ENCODE measurements at regions not wholly inside any gene's neighbourhood (a gene's known extent, or its start where the extent isn't known, plus 50 kb on each side); places are given as distances from the start of the nearest gene placed in this dataset.

- TF ChIP-seq REST (IDR thresholded peaks at IDR 0.05; ENCODE audit: low read depth, low read length) (no peak), EP300 (IDR thresholded peaks at IDR 0.05; ENCODE audit: borderline replicate concordance in 1 of 2, low read depth in 1 of 2, low read length in 1 of 2) (no peak), YY1 (IDR thresholded peaks at IDR 0.05; ENCODE audit: low read depth) (no peak), ELF1 (IDR thresholded peaks at IDR 0.05) (no peak), ZBTB33 (IDR thresholded peaks at IDR 0.05; ENCODE audit: borderline replicate concordance, low read depth) (no peak), JUND (IDR thresholded peaks at IDR 0.05) (no peak), POLR2AphosphoS5 (IDR thresholded peaks at IDR 0.05; ENCODE audit: low read depth, low read length) (no peak), FOXJ3 (CRISPR knock-in tag; IDR thresholded peaks at IDR 0.05) (no peak), NRF1 (IDR thresholded peaks at IDR 0.05; ENCODE audit: low read depth, low read length) (no peak), TCF12 (IDR thresholded peaks at IDR 0.05) (no peak), NFIC (IDR thresholded peaks at IDR 0.05; ENCODE audit: borderline replicate concordance) (no peak), GABPA (IDR thresholded peaks at IDR 0.05; ENCODE audit: low read depth) (no peak), FOXM1 (IDR thresholded peaks at IDR 0.05; ENCODE audit: low read depth) (no peak), SMC3 (IDR thresholded peaks at IDR 0.05; ENCODE audit: low read depth, low read length) (no peak), EZH2phosphoT487 (IDR thresholded peaks at IDR 0.05; ENCODE audit: borderline replicate concordance, low read depth) (no peak), TAF1 (IDR thresholded peaks at IDR 0.05; ENCODE audit: borderline replicate concordance, low read depth, low read length) (no peak), RCOR1 (IDR thresholded peaks at IDR 0.05; ENCODE audit: low read length) (no peak)
- no peak overlapping the region for H2AFZ ChIP-seq (ENCODE audit: low read depth)
- ChIA-PET CTCF (no interaction called here), POLR2A (no interaction called here)
- H3K9ac ChIP-seq: no peak overlapping the region
- H3K27ac ChIP-seq (ENCODE audit: low read depth in 2 of 2, low read length in 1 of 2): no peak overlapping the region
- H3K79me2 ChIP-seq (ENCODE audit: insufficient read depth): no peaks in the 10 kb centered on the region
- H3K27me3 ChIP-seq (ENCODE audit: insufficient read depth): no peaks in the 10 kb centered on the region; the same call in 1 of the 2 replicates
- no peak overlapping the region for H3K4me3 ChIP-seq (ENCODE audit: low read depth in 2 of 2, low read length in 1 of 2)
- 57% methylated on average over 1 of the region's 1 CpG for WGBS (ENCODE audit: low lambda C conversion rate)
- no peak for DNase-seq
- H3K9me3 ChIP-seq: no peaks in the 10 kb centered on the region
- H3K9me2 ChIP-seq: no peaks in the 10 kb centered on the region
- H4K20me1 ChIP-seq (ENCODE audit: insufficient read depth): no peaks in the 10 kb centered on the region
- no peaks in the 10 kb centered on the region for H3K4me1 ChIP-seq (ENCODE audit: control insufficient read depth in 1 of 2, insufficient read depth in 2 of 2, low read depth in 1 of 2, low read length in 1 of 2)
- H3F3A ChIP-seq (replicated peaks; ENCODE audit: insufficient read depth): no peaks in the 10 kb centered on the region
- no peaks in the 10 kb centered on the region for H3K36me3 ChIP-seq (replicated peaks in 1 of 2; ENCODE audit: control insufficient read depth in 1 of 2, insufficient read depth in 2 of 2, low read length in 1 of 2)
- no peak overlapping the region for H3K4me2 ChIP-seq
Observed at GRCh38 chr2:105631922-105632321, 112.8 kb upstream of the NCK2 start.

Measured in SK-N-SH (cell line).